ENCODE measurements at regions not wholly inside any gene's neighbourhood (a gene's known extent, or its start where the extent isn't known, plus 50 kb on each side); places are given as distances from the start of the nearest gene placed in this dataset.

- TF ChIP-seq CTCF (IDR thresholded peaks at IDR 0.05) = no peak
- TF ChIP-seq POLR2A (IDR thresholded peaks at IDR 0.05) = no peak
Observed at GRCh38 chr12:34347367-34347766, 325.1 kb downstream of the ALG10 start.
